Right lobe of liver (tissue), 6 donors: ENCODE measurements at regions not wholly inside any gene's neighbourhood (a gene's known extent, or its start where the extent isn't known, plus 50 kb on each side); places are given as distances from the start of the nearest gene placed in this dataset.
"Not testable (repeated sequence)": the region's sequence is repeated elsewhere in the genome, so short reads cannot be mapped to it uniquely, and the experiment has no call there.

Source experiments
- ATAC-seq, 4 donors: fragments of 200-7000 bp; cut with Tn5 transposase; one replicate each; pipeline ENCODE4 v1.9.1; 2020; ENCODE audit warnings: mild to moderate bottlenecking in 4 of 4, moderate library complexity in 4 of 4
- DNase-seq, 3 donors: peaks; one replicate each; pipeline ENCODE4 v3.0.0-alpha.2; 2020
- H3K27ac ChIP-seq, 3 donors: fragments of 200-600 bp; one replicate each; pipeline ENCODE4 v1.8.0; 2022
- H3K27me3 ChIP-seq, 2 donors: fragments of 200-600 bp; one replicate each; pipeline ENCODE4 v1.8.0; 2022
- H3K36me3 ChIP-seq, 4 donors: fragments of 200-600 bp; sonication (generic) in 1 of 4; one replicate each; pipeline versions ENCODE4 v1.5.1 to v1.8.0; 2017 to 2022; ENCODE audit warnings: control low read depth in 1 of 4
- H3K4me1 ChIP-seq, 4 donors: fragments of 200-600 bp; sonication (generic) in 1 of 4; one replicate each; pipeline versions ENCODE4 v1.5.1 to v1.8.0; 2017 to 2022; ENCODE audit warnings: control low read depth in 1 of 4
- H3K4me3 ChIP-seq, 3 donors: fragments of 200-600 bp; one replicate each; pipeline ENCODE4 v1.8.0; 2022
- H3K9me3 ChIP-seq, 4 donors: fragments of 200-600 bp; sonication (generic) in 1 of 4; one replicate each; pipeline versions ENCODE4 v1.5.1 to v1.8.0; 2017 to 2022; ENCODE audit warnings: control low read depth in 1 of 4
- POLR2A ChIP-seq: fragments of 450-650 bp; IDR thresholded peaks from one replicate; pipeline ENCODE4 v1.6.1; 2017; ENCODE audit warnings: antibody characterized with exemption, mild to moderate bottlenecking
- WGBS: methylation state at CpG from one replicate; pipeline ENCODE4 v1.1.6; 2018; ENCODE audit warnings: low coverage, low lambda C conversion rate; ENCODE audit not compliant: insufficient coverage; ENCODE audit errors: missing lambda C conversion rate; 5-methylcytosine and 5-hydroxymethylcytosine counted together
- intact Hi-C, 2 donors: fragments of 100-400 bp; cut with DNase I; formaldehyde crosslinking; loops; one replicate each; pipeline versions ENCODE4 v1.11.2 to v1.14.1; 2022
- TF ChIP-seq, protein P1 (sequence below), 4 donors: fragments of 200-600 bp in 3 of 4; fragments of 450-650 bp in 1 of 4; IDR thresholded peaks; one replicate each; pipeline versions ENCODE4 v1.5.1 to v1.8.0; 2016 to 2022; ENCODE audit warnings: antibody characterized with exemption in 4 of 4, mild to moderate bottlenecking in 2 of 4
- donor health status: DM: no; HTN: yes; CAD: no.
- donor health status: DM: no; HTN: no; CAD: no.
- donor health status: DM: no; HTN: no; CAD: no.
- donor health status: DM: no; HTN: yes; CAD: no.
- donor health status: DM: no; HTN: yes; CAD: no.

DNA sequence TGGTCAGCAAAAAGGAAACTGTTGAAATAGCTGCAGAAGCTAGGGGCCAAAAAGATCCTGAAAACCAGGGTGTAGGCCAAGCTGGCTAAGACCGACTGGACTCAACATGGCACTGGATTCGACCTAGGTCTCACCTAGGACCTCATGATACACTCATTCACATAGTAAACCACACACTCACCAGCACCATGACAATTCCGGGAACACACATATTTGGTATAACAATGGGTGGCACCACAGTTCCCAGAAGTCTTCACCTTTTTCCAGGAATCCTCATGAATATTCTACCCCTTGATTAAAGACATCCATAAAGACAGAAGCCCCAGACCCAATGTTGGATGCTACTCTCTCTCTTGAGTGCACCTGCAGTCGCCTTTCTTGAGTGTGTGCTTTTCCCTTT is 460.1 kb downstream of the TMEM114 start:
- intact Hi-C loops = no loop called here
- Histone ChIP-seq H3K4me3 (no peak overlapping the region), H3K27me3 (no peaks in the 10 kb centered on the region), H3K4me1 (no peaks in the 10 kb centered on the region), H3K9me3 (no peaks in the 10 kb centered on the region), H3K27ac (no peak overlapping the region), H3K36me3 (no peaks in the 10 kb centered on the region)
- TF ChIP-seq, protein P1, sequence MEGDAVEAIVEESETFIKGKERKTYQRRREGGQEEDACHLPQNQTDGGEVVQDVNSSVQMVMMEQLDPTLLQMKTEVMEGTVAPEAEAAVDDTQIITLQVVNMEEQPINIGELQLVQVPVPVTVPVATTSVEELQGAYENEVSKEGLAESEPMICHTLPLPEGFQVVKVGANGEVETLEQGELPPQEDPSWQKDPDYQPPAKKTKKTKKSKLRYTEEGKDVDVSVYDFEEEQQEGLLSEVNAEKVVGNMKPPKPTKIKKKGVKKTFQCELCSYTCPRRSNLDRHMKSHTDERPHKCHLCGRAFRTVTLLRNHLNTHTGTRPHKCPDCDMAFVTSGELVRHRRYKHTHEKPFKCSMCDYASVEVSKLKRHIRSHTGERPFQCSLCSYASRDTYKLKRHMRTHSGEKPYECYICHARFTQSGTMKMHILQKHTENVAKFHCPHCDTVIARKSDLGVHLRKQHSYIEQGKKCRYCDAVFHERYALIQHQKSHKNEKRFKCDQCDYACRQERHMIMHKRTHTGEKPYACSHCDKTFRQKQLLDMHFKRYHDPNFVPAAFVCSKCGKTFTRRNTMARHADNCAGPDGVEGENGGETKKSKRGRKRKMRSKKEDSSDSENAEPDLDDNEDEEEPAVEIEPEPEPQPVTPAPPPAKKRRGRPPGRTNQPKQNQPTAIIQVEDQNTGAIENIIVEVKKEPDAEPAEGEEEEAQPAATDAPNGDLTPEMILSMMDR (IDR thresholded peaks at IDR 0.05) = no peak
- TF ChIP-seq POLR2A = no peak
- ATAC-seq (no peak), DNase-seq (no peak)
- WGBS = 32% methylated on average over 4 of the region's 4 CpGs

GRCh38 chr16:8127070-8127469 is 463.2 kb downstream of the TMEM114 start:
- intact Hi-C loops = no loop called here
- Histone ChIP-seq H3K27me3 (no peaks in the 10 kb centered on the region), H3K36me3 (no peaks in the 10 kb centered on the region), H3K9me3 (no peaks in the 10 kb centered on the region), H3K4me3 (no peak overlapping the region), H3K4me1 (no peaks in the 10 kb centered on the region), H3K27ac (no peak overlapping the region)
- TF ChIP-seq, protein P1 (IDR thresholded peaks at IDR 0.05) = no peak
- no peak for TF ChIP-seq POLR2A
- no peak for ATAC-seq
- 69% methylated on average over 6 of the region's 11 CpGs for WGBS
- no peak for DNase-seq

DNA sequence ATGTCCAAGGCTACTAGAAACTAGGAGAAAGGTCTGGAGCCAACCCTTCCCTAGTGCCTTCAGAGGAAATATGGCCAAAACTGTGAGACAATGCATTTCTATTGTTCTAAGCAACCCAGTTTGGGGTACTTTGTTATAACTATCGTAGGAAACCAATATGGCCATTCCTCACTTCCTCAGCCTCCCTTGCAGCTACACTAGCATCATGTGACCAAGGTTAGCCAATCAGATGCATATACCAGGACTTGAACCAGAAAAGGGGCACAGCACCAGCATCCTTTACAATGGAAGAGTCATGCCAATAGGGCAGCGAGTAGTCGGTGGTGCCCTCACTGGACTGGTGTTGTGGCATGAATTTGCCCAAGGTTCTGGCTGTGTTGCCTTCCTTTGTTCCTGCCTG is 464.0 kb downstream of the TMEM114 start:
- Histone ChIP-seq H3K36me3 (no peaks in the 10 kb centered on the region), H3K4me1 (no peaks in the 10 kb centered on the region), H3K4me3 (no peak overlapping the region), H3K27ac (no peak overlapping the region), H3K27me3 (no peaks in the 10 kb centered on the region), H3K9me3 (no peaks in the 10 kb centered on the region)
- intact Hi-C loops = no loop called here
- 88% methylated on average over 2 of the region's 3 CpGs for WGBS
- no peak for ATAC-seq
- no peak for DNase-seq
- TF ChIP-seq, protein P1 (IDR thresholded peaks at IDR 0.05) = no peak
- no peak for TF ChIP-seq POLR2A

GRCh38 chr16:8120001-8120400 is 470.3 kb downstream of the TMEM114 start:
- intact Hi-C loops = no loop called here
- Histone ChIP-seq H3K27ac (no peak overlapping the region), H3K9me3 (no peaks in the 10 kb centered on the region), H3K4me3 (no peak overlapping the region), H3K4me1 (no peaks in the 10 kb centered on the region), H3K36me3 (no peaks in the 10 kb centered on the region), H3K27me3 (no peaks in the 10 kb centered on the region)
- ATAC-seq (no peak), DNase-seq (no peak)
- 38% methylated on average over 4 of the region's 4 CpGs for WGBS
- TF ChIP-seq, protein P1 (IDR thresholded peaks at IDR 0.05) = no peak

GRCh38 chr16:8115814-8116213 is 474.5 kb downstream of the TMEM114 start:
- Histone ChIP-seq H3K4me1 (no peaks in the 10 kb centered on the region), H3K9me3 (no peaks in the 10 kb centered on the region), H3K27me3 (no peaks in the 10 kb centered on the region), H3K27ac (no peak overlapping the region), H3K36me3 (no peaks in the 10 kb centered on the region), H3K4me3 (no peak overlapping the region)
- WGBS = 7% methylated on average over 2 of the region's 2 CpGs
- intact Hi-C loops = no loop called here
- TF ChIP-seq, protein P1 (IDR thresholded peaks at IDR 0.05) = no peak
- TF ChIP-seq POLR2A = no peak
- ATAC-seq (no peak), DNase-seq (no peak)

- H3K4me3 ChIP-seq, ATAC-seq, H3K27ac ChIP-seq, DNase-seq, H3K36me3 ChIP-seq, H3K9me3 ChIP-seq, H3K4me1 ChIP-seq, H3K27me3 ChIP-seq, intact Hi-C loops: not testable (repeated sequence)
- whole genome bisulfite sequencing = no CpG with 5 or more reads among the region's 32 CpGs
These were observed 475.4 kb downstream of the TMEM114 start for GRCh38 chr16:8114941-8115340.
